ENCODE measurements at regions not wholly inside any gene's neighbourhood (a gene's known extent, or its start where the extent isn't known, plus 50 kb on each side); places are given as distances from the start of the nearest gene placed in this dataset.

DNA sequence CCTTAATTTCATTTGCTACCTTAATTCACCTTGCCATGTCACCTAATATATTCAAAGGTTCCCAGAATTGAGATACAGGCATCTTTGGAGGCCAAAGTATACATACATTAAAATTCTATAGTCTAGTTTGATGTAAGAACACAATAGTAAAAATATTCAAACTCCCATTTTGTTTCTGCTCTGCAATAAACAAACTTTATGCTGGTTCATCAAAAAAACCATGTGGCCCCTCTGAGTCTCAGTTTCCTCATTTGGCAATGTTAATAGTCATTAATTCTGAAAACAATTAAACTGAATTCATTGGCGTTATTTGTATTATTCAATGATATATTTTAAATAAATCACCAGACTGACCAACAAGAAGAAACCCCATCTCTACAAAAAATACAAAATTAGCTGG, 639.4 kb upstream of the INTU start:
- TF ChIP-seq, protein P1, sequence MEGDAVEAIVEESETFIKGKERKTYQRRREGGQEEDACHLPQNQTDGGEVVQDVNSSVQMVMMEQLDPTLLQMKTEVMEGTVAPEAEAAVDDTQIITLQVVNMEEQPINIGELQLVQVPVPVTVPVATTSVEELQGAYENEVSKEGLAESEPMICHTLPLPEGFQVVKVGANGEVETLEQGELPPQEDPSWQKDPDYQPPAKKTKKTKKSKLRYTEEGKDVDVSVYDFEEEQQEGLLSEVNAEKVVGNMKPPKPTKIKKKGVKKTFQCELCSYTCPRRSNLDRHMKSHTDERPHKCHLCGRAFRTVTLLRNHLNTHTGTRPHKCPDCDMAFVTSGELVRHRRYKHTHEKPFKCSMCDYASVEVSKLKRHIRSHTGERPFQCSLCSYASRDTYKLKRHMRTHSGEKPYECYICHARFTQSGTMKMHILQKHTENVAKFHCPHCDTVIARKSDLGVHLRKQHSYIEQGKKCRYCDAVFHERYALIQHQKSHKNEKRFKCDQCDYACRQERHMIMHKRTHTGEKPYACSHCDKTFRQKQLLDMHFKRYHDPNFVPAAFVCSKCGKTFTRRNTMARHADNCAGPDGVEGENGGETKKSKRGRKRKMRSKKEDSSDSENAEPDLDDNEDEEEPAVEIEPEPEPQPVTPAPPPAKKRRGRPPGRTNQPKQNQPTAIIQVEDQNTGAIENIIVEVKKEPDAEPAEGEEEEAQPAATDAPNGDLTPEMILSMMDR (IDR thresholded peaks at IDR 0.05) = no peak
- no peak for TF ChIP-seq ZFX (IDR thresholded peaks at IDR 0.05; ENCODE audit: borderline replicate concordance)

All from 22Rv1 (cell line).